G401 (cell line): ENCODE measurements at regions not wholly inside any gene's neighbourhood (a gene's known extent, or its start where the extent isn't known, plus 50 kb on each side); places are given as distances from the start of the nearest gene placed in this dataset.

ENCODE experiments used
- DNase-seq: peaks from one replicate; pipeline ENCODE4 v3.0.0-alpha.2; 2015; ENCODE audit warnings: low spot score
- in situ Hi-C: cut with HindIII; loops from 2 replicates; pipeline ENCODE4 v1.10.0; 2016; ENCODE audit warnings: low sequenced_read_pairs, mixed read lengths

DNA sequence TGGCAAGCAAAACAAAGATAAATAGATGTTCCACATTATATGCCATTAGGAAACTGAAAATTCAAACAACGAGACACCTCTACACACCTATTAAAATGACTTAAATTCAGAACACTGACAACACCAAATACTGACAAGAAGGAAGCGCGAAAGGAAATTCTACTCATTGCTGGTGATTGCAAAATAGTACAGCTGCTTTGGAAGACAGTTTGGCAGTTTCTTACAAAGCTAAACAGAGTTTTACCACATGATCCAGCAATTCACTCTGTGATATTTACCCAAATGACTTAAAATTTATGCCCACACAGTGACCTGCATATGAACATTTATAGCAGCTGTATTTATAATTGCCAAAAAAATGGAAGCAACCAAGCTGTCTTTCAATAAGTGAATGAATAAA, 232.6 kb downstream of the CASP12 start:
- in situ Hi-C loops: no loop called here
- DNase-seq: no peak

DNA sequence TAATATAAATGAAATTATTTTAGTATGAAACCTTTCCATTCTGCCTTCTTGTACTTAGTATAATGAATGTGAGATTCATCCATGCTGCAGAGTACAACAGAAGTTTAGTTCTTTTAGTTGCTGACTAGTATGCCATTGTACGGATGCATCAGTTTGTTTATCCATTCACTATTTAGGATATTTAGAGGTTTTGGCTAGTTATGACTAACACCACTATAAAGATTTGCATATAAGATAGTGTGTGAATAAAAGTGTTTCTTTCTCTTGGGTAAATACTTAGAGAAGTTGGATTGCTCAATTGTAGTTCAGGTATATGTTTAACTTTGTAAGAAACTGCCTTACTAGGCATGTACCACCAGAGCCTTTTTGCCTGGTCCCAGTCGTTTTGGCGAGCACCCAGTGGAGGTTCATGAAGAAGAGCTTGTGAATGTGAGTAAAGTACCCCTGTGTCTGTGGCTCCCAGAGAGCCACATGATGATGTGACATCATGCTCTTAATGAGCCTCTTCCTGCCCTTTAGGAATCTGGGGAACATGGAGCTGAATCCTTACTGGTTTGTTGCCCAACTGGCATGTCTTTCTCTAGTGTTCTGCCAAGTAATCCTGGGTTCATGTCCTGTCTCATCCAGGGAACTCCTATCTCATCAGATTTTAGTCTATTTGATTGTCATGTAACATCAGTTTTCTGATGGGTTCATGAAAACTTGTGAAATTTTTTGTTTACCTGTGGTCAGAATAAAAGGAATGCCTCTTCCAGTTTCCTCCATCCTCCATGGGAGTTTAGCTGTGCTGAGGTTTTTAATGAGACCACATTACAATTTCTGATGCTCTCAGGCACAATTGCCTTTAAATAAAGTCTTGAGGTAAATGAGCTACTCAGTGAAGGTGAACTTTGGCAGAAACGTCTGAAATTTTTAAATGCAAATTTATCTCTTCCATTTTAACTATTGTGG, 234.8 kb downstream of the CASP12 start:
- in situ Hi-C loops: no loop called here
- DNase-seq: no peak

DNA sequence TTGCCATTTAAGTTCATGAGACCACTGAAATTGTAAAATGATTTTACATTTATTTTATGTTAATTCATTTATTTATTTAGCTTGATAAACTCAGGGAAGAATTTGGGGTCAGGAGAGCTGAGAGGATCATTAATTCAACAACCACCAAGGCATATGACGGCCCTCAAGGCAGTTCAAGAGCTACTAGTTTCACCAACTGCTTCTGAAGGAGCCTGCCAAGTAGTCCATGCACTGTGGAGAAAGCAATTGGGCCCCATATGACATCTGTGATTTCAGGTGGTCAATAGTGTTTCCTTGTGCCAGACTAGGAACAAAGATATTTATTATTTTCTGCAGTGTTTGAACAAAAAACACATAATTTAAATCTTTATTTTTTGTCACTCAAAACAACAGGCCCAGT, 236.4 kb downstream of the CASP12 start:
- peak; percentile 76 for DNase-seq
- in situ Hi-C loops: no loop called here

DNA sequence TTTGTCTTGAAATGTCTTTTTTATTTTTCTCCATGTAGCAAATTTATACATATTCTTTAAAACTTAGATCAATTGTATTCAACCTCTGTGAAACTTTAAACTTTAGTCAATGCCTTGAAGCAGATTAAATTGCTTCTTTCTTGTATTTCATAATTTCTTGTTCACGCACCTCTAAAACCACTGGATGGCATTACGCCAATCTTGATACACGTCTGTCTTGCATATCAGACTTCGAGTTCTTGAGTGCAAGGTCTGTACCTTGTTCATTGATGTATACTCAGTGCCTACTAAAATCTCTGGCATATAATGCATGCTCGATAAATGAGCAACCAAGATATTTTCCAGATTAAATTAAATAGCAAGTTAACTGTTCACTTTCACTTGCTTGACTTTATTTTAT, 236.8 kb downstream of the CASP12 start:
- DNase-seq: no peak
- in situ Hi-C loops: no loop called here

DNA sequence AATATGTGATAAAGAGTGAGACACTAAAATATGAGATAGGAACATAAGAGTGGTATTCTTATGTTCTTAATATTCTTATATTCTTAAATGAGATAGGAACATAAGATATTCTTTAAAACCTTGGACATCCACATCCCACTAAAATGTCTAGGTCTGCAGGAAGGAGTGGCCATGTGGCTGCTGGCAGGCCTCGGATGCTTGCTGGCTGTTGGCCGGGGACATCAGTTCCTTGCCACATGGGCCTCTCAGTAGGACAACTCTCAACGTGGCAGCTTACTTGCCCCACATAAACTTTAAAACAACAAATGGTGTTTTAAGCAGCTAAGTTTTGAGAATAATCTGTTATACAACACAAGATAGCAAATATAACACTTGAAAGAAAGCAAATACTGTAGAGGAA, 240.1 kb downstream of the CASP12 start:
- peak; percentile 70 for DNase-seq
- in situ Hi-C loops: no loop called here

DNA sequence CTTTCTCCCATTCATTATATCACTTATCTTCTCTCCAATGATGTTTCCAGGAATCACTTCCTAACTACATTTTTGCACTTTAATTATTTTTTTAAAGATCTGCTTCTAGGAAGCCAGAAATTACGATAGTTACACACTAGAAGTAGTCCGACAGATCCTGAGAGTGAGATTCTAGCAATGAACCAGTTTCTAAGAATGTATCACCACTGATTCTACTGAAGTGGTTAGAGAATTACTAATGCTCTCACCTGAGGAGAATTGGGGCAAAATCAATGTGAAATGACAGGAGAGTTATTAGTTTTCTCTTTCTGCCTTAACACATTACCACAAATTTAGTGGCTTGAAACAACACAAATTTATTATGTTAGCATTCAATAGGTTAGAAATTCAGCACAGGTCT, 241.2 kb downstream of the CASP12 start:
- no peak for DNase-seq
- in situ Hi-C loops: no loop called here

DNA sequence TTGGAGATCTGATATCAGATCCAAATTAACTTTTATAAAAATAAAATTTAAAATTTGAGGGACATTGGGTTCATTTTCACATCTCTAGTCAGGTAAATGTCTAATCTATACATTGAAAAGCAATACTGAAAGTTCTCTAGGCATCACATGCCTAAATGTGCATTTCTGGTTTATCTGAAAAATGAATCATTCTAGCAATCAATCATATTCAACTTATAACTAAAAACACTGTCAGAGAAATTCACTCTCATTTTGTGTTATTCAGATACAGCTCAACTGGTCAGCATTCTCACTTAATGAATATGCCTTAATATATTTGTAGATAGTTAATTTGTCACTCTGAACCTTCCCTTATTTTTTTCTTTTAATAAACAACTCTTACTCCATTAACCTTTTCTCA, 243.2 kb downstream of the CASP12 start:
- DNase-seq: no peak
- in situ Hi-C loops: no loop called here

DNA sequence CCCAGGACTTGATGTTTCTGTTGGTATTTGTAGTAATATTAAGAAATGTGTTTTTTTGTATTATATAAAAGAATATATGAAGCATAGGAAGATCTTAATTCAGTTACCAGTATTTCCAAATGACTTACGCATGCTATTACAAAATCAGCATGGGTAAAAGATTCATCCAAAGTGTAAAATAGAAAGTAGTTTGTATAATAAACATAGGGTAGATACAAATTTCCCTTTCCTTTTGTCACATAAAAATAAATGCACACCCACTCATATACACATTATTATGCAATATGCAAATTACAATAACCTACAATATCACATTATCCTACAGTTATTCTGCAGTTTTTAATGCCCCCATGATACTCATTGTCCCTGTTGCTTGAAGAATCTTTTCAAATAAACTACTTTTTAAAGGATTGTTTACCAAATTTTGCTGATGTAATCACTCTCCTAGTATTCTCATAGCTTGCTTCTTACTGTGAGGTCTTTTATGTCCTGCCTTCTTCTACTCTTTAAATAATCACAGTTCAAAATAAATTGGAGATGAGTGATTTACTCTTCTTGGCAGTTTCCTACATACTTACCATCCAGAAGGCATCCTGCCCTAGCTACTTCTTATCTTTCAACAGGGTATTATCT, 244.0 kb downstream of the CASP12 start:
- DNase-seq: no peak
- in situ Hi-C loops: no loop called here

DNA sequence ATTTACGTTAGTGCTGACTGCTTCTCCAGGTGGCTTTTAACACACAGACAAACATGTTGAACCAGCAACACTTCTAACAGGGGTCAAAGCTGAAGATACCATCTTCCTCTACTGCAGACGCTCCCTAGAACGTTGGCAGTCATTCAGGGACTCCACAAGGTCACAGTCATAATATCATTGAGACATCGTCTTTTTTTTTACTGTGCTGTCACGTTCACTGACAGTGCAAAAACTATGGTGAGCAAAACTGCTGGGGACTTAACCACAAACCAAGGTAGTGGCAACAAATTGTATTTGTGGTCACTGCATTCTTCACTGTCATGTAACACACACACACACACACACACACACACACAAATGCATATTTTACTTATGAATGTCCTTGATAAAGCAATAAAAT, 244.9 kb downstream of the CASP12 start:
- in situ Hi-C loops: no loop called here
- no peak for DNase-seq

DNA sequence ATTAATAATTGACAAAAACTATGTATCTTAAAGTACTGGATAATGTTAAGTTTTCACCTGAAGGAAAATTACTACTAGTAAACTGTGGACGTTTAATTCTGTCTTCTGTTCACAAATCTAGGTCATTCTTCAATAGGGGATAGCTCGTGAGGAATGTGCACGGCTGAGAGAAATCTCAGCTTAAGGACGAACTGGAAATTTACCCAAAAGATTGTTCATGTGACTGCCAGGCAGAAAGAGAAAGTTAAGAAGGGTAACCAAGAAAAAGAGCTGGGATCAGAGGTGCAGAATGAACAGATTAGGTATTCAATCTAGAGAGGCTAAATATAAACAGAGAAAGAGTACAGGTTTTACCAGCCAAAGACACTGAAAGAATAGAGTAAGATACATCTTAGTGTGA, 245.3 kb downstream of the CASP12 start:
- peak; percentile 63 for DNase-seq
- in situ Hi-C loops: no loop called here

DNA sequence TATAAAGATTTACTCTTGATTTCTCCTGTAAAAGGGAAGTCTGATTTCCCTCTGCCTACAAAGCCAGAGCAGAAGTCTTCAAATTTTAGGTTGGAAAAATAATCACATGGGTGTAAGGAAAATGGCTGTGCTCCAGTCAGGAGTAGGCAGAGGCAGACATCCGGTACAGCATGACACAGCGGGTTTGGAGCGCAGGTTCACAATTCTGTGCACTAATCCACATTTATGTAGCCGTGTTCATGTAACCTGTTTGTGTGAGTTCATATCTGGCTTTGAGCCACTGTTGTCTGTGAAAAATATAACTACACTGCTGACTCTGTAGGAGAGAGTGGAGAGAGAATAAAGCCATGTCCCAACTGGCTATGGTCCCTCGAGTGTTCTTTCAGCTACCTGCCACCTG, 248.0 kb downstream of the CASP12 start:
- no peak for DNase-seq
- in situ Hi-C loops: no loop called here

DNA sequence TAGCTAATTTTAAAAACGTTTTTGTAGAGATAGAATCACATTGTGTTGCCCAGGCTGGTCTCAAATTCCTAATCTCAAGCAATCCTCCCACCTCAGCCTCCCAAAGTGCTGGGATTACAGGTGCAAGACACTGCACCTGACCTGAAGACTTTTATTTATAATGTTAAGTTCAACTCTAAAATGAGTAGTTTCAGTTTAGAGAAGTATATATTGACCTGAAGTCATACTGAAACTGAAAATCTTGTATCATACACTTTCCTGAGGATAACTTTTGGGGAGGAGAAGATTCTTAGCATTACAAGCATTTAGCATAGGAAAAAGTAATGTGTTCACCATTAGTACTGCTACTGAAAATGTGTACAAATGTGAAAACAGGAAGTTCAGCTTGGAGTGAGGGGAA, 249.3 kb downstream of the CASP12 start:
- no peak for DNase-seq
- in situ Hi-C loops: no loop called here

DNA sequence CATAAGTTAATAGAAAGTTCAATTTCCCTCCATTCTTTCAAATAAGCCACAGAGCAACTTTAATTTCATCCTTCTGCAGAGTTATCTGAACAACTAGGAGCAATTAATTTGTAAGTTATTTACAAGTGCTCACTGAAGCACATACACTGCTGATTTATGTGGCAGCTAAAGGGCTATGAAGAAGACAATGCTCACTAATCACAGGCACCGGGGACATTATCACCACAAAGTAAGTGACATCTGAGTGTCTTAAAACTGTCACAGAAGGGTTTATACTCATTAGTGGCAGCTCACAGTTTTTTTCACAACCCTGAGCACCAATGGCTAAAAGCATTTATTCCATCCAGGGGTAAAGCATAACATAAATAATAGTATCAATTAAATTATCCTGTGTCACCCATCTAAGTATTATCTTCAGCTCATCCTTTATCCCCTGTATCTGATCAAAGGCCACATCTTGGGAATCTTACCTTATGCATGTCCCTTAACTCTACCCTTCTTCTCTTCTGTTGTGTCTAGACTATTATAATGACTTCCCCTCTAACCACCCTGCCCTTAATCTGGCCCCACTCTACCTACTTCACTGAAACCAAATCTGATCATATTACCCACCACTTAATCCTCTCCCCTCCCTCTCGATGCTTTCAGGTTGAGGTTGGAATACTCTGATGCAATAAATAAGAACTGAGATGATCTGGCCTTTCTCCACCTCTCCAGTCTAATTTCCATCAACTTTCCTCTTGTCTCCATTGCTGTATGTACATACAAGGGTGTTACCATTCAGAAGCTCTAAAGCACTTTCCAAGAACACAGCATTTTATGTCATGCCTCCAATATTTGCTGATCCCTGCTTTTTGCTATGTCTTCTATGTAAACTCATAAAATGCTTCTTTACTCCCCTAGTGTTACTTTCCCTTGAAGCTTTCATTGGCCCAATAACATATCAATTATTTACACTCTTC, 252.7 kb downstream of the CASP12 start:
- no peak for DNase-seq
- in situ Hi-C loops: no loop called here

DNA sequence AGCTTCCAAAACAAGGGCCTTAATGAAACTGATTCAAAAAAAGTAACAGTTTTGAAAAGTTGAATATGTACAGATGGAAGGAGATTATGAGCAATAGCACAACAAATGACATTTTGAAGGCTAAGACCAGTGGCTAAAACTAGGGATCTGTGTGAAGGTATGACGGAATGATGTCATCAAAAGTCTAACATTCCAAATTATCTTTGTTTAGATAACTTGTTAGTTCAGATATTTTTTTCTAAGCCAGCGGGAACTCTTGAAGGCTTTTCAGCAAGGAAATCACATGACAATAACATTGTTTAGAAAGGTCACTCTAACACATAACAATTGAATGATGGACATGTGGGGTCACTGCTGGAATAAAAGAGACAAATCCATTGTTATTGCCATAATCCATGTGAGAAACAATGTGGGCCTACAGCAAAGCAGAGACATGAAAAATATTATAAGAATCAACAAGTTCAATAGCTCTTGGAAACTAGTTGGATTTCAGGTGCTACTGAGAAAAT, 260.5 kb downstream of the CASP12 start:
- in situ Hi-C loops: no loop called here
- DNase-seq: no peak

DNA sequence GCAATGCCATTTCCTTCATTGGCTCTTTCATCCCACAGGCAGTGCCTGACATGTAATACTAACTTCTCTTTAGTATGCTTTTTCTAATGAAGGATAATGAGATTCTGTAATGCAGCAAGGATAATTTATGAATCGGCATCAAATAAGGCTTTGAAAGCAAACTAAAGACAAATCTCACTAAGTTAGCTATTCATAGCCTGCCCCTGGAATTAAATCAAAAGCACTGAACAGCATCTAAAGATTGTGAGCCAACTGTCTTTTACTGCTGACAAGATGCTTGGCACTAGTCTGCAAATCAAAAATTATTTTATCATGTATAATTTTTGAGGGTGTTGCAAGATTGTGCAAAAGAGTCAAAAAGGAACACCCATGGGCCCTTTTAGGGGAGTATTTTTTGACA, 265.0 kb downstream of the CASP12 start:
- no peak for DNase-seq
- in situ Hi-C loops: no loop called here

DNA sequence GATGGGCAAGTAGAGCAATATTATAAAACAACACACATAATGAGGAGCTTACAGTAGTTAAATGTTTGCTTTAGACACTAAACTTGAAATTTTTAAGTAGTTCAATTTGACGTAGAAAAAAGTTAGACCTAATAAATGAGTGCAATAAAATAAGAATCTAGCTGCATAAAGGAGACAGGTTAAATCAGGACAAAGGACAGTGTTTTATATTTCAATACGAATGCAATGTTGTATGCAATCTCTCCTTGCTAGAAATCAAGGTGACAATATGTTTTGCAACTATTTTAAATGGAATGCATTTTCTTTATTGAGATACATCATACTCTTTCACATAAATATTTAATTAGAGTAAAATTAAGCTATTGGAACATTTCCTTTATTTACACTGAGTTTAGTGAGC, 267.9 kb downstream of the CASP12 start:
- in situ Hi-C loops: no loop called here
- no peak for DNase-seq

DNA sequence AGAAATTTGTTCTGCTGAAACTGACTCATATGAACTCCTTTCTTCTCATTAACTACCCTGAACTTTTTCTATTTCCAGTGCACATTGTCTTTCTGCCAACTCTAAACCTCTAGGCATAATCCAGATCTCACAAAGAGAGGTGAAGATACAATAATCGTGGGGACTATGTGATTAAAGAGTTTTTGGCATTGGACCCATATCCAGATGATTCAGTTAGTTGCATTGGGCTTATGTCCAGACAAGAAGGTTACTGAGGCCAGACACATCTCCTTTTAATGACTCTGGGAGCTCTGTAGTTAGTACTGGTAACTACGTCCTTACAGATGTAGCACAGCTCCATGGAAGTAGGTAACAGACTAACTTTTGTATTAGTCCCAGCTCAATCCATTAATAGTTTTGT, 273.0 kb downstream of the CASP12 start:
- in situ Hi-C loops: no loop called here
- no peak for DNase-seq

DNA sequence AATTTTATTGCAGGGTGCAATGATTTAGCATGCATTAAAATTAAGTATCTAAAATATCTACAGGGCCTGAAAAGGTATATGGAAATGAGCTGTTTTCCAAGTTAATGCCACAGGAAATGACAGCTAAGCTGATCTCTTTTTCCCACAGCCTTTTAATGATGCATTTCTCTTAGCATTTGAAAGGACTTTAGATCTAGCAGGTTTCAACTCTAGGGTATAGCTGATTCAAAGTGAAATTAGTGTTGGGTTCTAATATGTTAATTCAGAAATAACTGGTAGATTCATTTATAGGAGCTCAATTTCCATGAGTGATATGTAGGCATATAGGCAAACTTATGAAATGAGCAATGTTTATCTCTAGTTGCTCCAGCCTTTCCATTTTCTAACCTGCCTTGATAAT, 274.2 kb downstream of the CASP12 start:
- no peak for DNase-seq
- in situ Hi-C loops: no loop called here

DNA sequence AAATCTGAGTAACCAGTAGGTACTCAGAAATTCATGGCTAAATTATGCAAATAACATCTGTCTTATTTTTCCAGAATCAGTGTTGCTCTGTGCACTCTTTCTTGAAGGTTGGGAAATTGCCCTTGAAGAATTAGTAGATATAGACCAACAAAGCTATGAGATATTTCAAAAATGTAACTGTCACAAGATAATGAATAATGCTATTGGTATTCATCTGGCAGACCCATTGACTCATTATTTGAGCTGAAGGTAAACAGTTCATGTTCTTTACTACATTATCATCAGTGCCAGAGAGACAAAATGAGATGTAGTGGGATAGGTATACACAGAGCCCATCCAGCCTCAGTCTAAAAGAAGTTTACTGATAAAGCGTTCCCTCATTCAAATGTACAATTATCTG, 274.7 kb downstream of the CASP12 start:
- DNase-seq: no peak
- in situ Hi-C loops: no loop called here

DNA sequence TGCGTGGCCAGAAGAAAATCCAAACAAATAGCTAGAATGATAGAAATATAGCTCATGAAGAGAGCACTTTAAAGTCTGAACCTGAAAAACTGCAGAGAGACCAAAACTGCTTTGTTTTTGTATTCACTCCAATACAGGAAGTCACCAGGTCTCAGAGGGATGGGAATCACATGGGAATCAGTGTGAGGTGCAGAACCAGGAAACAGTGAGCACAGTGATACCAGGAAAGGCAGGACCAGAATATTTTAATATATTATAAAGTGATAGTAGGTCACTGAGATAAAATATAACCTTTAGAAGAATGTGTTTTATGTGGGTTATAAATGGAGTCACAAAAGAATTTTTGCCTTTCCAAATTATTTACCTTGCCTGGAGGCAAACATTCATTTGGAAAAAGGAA, 277.3 kb downstream of the CASP12 start:
- DNase-seq: no peak
- in situ Hi-C loops: no loop called here
